Thyroid gland (tissue), 4 donors: ENCODE measurements at regions not wholly inside any gene's neighbourhood (a gene's known extent, or its start where the extent isn't known, plus 50 kb on each side); places are given as distances from the start of the nearest gene placed in this dataset.

ENCODE experiments used
- DNase-seq, 2 donors: peaks; one replicate each; pipeline ENCODE4 v3.0.0-alpha.2; 2019
- H3K27ac ChIP-seq, 3 donors: fragments of 200-600 bp; sonication (generic); 1 replicate in 2 of 3; 2 replicates in 1 of 3; pipeline ENCODE4 v1.5.1; 2016 to 2019; ENCODE audit warnings: mild to moderate bottlenecking in 1 of 3, moderate library complexity in 1 of 3
- H3K27me3 ChIP-seq: fragments of 200-600 bp; sonication (generic); one replicate; pipeline ENCODE4 v1.5.1; 2019
- H3K36me3 ChIP-seq, 2 donors: fragments of 200-600 bp; sonication (generic); one replicate each; pipeline ENCODE4 v1.5.1; 2016 to 2019
- H3K4me1 ChIP-seq, 2 donors: fragments of 200-600 bp; sonication (generic); one replicate each; pipeline ENCODE4 v1.5.1; 2017 to 2019
- H3K4me3 ChIP-seq, 3 donors: fragments of 200-600 bp; sonication (generic); replicated peaks in 1 of 3; 1 replicate in 2 of 3; 2 replicates in 1 of 3; pipeline ENCODE4 v1.5.1; 2016; ENCODE audit warnings: mild to moderate bottlenecking in 1 of 3
- H3K9me3 ChIP-seq: fragments of 200-600 bp; sonication (generic); one replicate; pipeline ENCODE4 v1.5.1; 2017
- CTCF ChIP-seq, 6 experiments: fragments of 200-600 bp in 3 of 6; fragments of 450-650 bp in 3 of 6; sonication (generic) in 3 of 6; IDR thresholded peaks; one replicate each; pipeline ENCODE4 v1.5.1; 2016 to 2019; ENCODE audit warnings: antibody characterized with exemption in 6 of 6, mild to moderate bottlenecking in 2 of 6, inconsistent platforms in 1 of 6, moderate library complexity in 1 of 6
- POLR2A ChIP-seq, 2 donors: fragments of 450-650 bp; IDR thresholded peaks; one replicate each; pipeline ENCODE4 v1.6.1; 2017; ENCODE audit warnings: antibody characterized with exemption in 2 of 2, mild to moderate bottlenecking in 2 of 2, moderate library complexity in 1 of 2
- WGBS, 2 donors: methylation state at CpG; one replicate each; pipeline ENCODE4 v1.1.5; 2017; 5-methylcytosine and 5-hydroxymethylcytosine counted together
- intact Hi-C: fragments of 100-400 bp; cut with DNase I; formaldehyde crosslinking; loops from one replicate; pipeline ENCODE4 v1.15.1; 2023

GRCh38 chr2:211114826-211115455, 558.5 kb downstream of the CPS1 start:
- peak overlapping the region in 1 of 3 donors; percentile 8 for H3K27ac ChIP-seq
- no peaks in the 10 kb centered on the region for H3K36me3 ChIP-seq
- WGBS, 2 donors: 69 to 85% methylated on average over 1 of the region's 1 CpG
- no peak overlapping the region for H3K4me3 ChIP-seq
- no peaks in the 10 kb centered on the region for H3K9me3 ChIP-seq
- intact Hi-C loops: no loop called here
- TF ChIP-seq CTCF (IDR thresholded peaks at IDR 0.05): no peak
- no peak for TF ChIP-seq POLR2A (IDR thresholded peaks at IDR 0.05)
- no peaks in the 10 kb centered on the region for H3K27me3 ChIP-seq
- no peak for DNase-seq
- H3K4me1 ChIP-seq: peaks cover 20 to 24% of the 10 kb centered on the region in 2 donors

GRCh38 chr2:211117026-211117425, 560.6 kb downstream of the CPS1 start:
- Histone ChIP-seq H3K9me3 (no peaks in the 10 kb centered on the region), H3K4me3 (no peak overlapping the region), H3K27me3 (no peaks in the 10 kb centered on the region), H3K4me1 (peaks cover 20 to 24% of the 10 kb centered on the region in 2 donors), H3K36me3 (no peaks in the 10 kb centered on the region), H3K27ac (peak overlapping the region; percentile 15 to 64 (median 56))
- intact Hi-C loops: no loop called here
- no peak for DNase-seq
- 18 to 55% methylated on average over 1 of the region's 1 CpG for WGBS, 2 donors
- no peak for TF ChIP-seq CTCF (IDR thresholded peaks at IDR 0.05)
- TF ChIP-seq POLR2A (IDR thresholded peaks at IDR 0.05): no peak

GRCh38 chr2:211126256-211126655, 569.9 kb downstream of the CPS1 start:
- Histone ChIP-seq H3K4me3 (no peak overlapping the region), H3K27me3 (no peaks in the 10 kb centered on the region), H3K36me3 (no peaks in the 10 kb centered on the region), H3K27ac (no peak overlapping the region), H3K4me1 (no peaks in the 10 kb centered on the region), H3K9me3 (no peaks in the 10 kb centered on the region)
- intact Hi-C loops: no loop called here
- TF ChIP-seq CTCF (IDR thresholded peaks at IDR 0.05): no peak
- no peak for TF ChIP-seq POLR2A (IDR thresholded peaks at IDR 0.05)
- DNase-seq: no peak

- Histone ChIP-seq H3K4me1 (no peaks in the 10 kb centered on the region), H3K27me3 (no peaks in the 10 kb centered on the region), H3K9me3 (no peaks in the 10 kb centered on the region), H3K27ac (no peak overlapping the region), H3K4me3 (no peak overlapping the region), H3K36me3 (no peaks in the 10 kb centered on the region)
- 79 to 89% methylated on average over 2 of the region's 2 CpGs for WGBS, 2 donors
- TF ChIP-seq POLR2A (IDR thresholded peaks at IDR 0.05) (no peak), CTCF (IDR thresholded peaks at IDR 0.05) (no peak)
- intact Hi-C loops: no loop called here
- no peak for DNase-seq
Observed at GRCh38 chr2:211127501-211127900, 571.1 kb downstream of the CPS1 start.

GRCh38 chr2:211128287-211128686, 571.9 kb downstream of the CPS1 start:
- no peak for TF ChIP-seq CTCF (IDR thresholded peaks at IDR 0.05)
- TF ChIP-seq POLR2A (IDR thresholded peaks at IDR 0.05): no peak
- H3K4me1 ChIP-seq: no peaks in the 10 kb centered on the region
- no peak overlapping the region for H3K4me3 ChIP-seq
- intact Hi-C loops: no loop called here
- H3K27ac ChIP-seq: no peak overlapping the region
- no peaks in the 10 kb centered on the region for H3K27me3 ChIP-seq
- no peak for DNase-seq
- 76 to 89% methylated on average over 3 of the region's 3 CpGs for WGBS, 2 donors
- no peaks in the 10 kb centered on the region for H3K9me3 ChIP-seq
- no peaks in the 10 kb centered on the region for H3K36me3 ChIP-seq
